GM12878 (cell line): ENCODE measurements at regions not wholly inside any gene's neighbourhood (a gene's known extent, or its start where the extent isn't known, plus 50 kb on each side); places are given as distances from the start of the nearest gene placed in this dataset.

Source experiments
- ATAC-seq: fragments of 200-7000 bp; cut with Tn5 transposase; 3 replicates; pipeline ENCODE4 v1.9.1; 2020; ENCODE audit warnings: mild to moderate bottlenecking, moderate library complexity
- BruUV-seq: library from RNA; stranded (reverse); fragments of 400-500 nt; replicated peaks from 2 replicates; lab custom pipeline; 2021; lab: Mats Ljungman, UMichigan
- CTCF ChIA-PET: fragments of 300-600 bp; sonication (Branson Sonifier 250); formaldehyde crosslinking; extraction: SDS; loops from one replicate; lab custom pipeline; 2021; ENCODE audit warnings: inconsistent platforms; lab: Yijun Ruan, JAX
- POLR2A ChIA-PET: fragments of 350-600 bp; formaldehyde crosslinking; extraction: SDS; loops from one replicate; lab custom pipeline; 2021; ENCODE audit warnings: inconsistent platforms; lab: Charles Lee
- RAD21 ChIA-PET: fragments of 300-600 bp; sonication (Branson Sonifier 250); formaldehyde crosslinking; loops from one replicate; lab custom pipeline; 2023; ENCODE audit warnings: antibody characterized with exemption; ENCODE audit not compliant: unreplicated experiment; lab: Charles Lee
- SMC1A ChIA-PET: fragments of 300-600 bp; sonication (Branson Sonifier 250); formaldehyde crosslinking; loops from one replicate; lab custom pipeline; 2023; ENCODE audit not compliant: unreplicated experiment, uncharacterized antibody; lab: Charles Lee
- DNase-seq: peaks from one replicate; pipeline ENCODE4 v3.0.0-alpha.2; 2011; ENCODE audit warnings: low read depth, low spot score
- FAIRE-seq: peaks from 3 replicates; lab custom pipeline; 2011; peaks lifted over from hg19 to GRCh38; lab: Jason Lieb, UNC
- H2AFZ ChIP-seq: 2 replicates; pipeline ENCODE4 v1.6.0; 2011; ENCODE audit warnings: low read depth, low read length, control low read depth; ENCODE audit not compliant: control insufficient read depth
- H3K27ac ChIP-seq: 2 replicates; pipeline ENCODE4 v1.5.1; 2011; ENCODE audit warnings: control low read depth; ENCODE audit not compliant: control insufficient read depth, insufficient read depth
- H3K27me3 ChIP-seq, 2 experiments: replicated peaks in 1 of 2; 2 replicates each; pipeline versions ENCODE4 v1.6.0 to v1.6.1; 2011; ENCODE audit warnings: low read length in 1 of 2; ENCODE audit not compliant: control insufficient read depth in 2 of 2, insufficient read depth in 2 of 2
- H3K36me3 ChIP-seq, 2 experiments: 2 replicates each; pipeline ENCODE4 v1.5.1; 2011; ENCODE audit warnings: low read length in 1 of 2; ENCODE audit not compliant: control insufficient read depth in 2 of 2, insufficient read depth in 2 of 2
- H3K4me1 ChIP-seq: 2 replicates; pipeline ENCODE4 v1.6.1; 2011; ENCODE audit warnings: mild to moderate bottlenecking, low read length, moderate library complexity, mixed read lengths; ENCODE audit not compliant: control insufficient read depth, insufficient read depth
- H3K4me2 ChIP-seq: 2 replicates; pipeline ENCODE4 v1.6.0; 2011; ENCODE audit warnings: control low read depth; ENCODE audit not compliant: control insufficient read depth, insufficient read depth
- H3K4me3 ChIP-seq: fragments of 200-600 bp; sonication (generic); 2 replicates; pipeline ENCODE4 v1.5.1; 2016
- H3K79me2 ChIP-seq: 2 replicates; pipeline ENCODE4 v1.6.0; 2011; ENCODE audit warnings: low read length; ENCODE audit not compliant: control insufficient read depth, insufficient read depth
- H3K9ac ChIP-seq: 2 replicates; pipeline ENCODE4 v1.8.0; 2011; ENCODE audit warnings: low read length, control low read depth, mixed read lengths; ENCODE audit not compliant: control insufficient read depth, insufficient read depth
- H3K9me3 ChIP-seq: replicated peaks from 3 replicates; pipeline ENCODE4 v1.5.1; 2011; ENCODE audit warnings: mild to moderate bottlenecking, low read length; ENCODE audit not compliant: control insufficient read depth, insufficient read depth
- H4K20me1 ChIP-seq: 2 replicates; pipeline ENCODE4 v1.6.0; 2011; ENCODE audit not compliant: control insufficient read depth, insufficient read depth
- CHD2 ChIP-seq: IDR thresholded peaks from 2 replicates; pipeline ENCODE4 v1.6.1; 2011; ENCODE audit warnings: low read depth, low read length, improper control_type of control experiment, borderline replicate concordance
- EED ChIP-seq: sonication (generic); IDR thresholded peaks from 2 replicates; pipeline ENCODE4 v1.6.1; 2016; ENCODE audit warnings: antibody characterized with exemption, low read depth
- IRF5 ChIP-seq: fragments of 450-650 bp; IDR thresholded peaks from 2 replicates; pipeline ENCODE4 v1.6.1; 2017; ENCODE audit warnings: borderline replicate concordance
- KDM1A ChIP-seq: fragments of 200-600 bp; sonication (generic); IDR thresholded peaks from 2 replicates; pipeline ENCODE4 v1.6.1; 2016; ENCODE audit warnings: borderline replicate concordance
- MEF2A ChIP-seq: IDR thresholded peaks from 2 replicates; pipeline ENCODE4 v1.6.1; 2011; ENCODE audit warnings: low read depth, mild to moderate bottlenecking, low read length, moderate library complexity; ENCODE audit not compliant: insufficient read depth
- NFIC ChIP-seq: IDR thresholded peaks from 2 replicates; pipeline ENCODE4 v1.6.1; 2012; ENCODE audit warnings: low read depth, mild to moderate bottlenecking, inconsistent platforms, low read length, moderate library complexity
- POLR2A ChIP-seq: IDR thresholded peaks from 2 replicates; pipeline ENCODE4 v1.6.1; 2011; ENCODE audit warnings: low read depth, mild to moderate bottlenecking, low read length
- SMAD1 ChIP-seq: fragments of 450-650 bp; IDR thresholded peaks from 2 replicates; pipeline ENCODE4 v1.6.1; 2018; ENCODE audit warnings: mild to moderate bottlenecking, low read depth; ENCODE audit not compliant: partially characterized antibody
- SMC3 ChIP-seq: IDR thresholded peaks from 2 replicates; pipeline ENCODE4 v1.6.1; 2011; ENCODE audit warnings: low read length, improper control_type of control experiment, borderline replicate concordance
- ZNF207 ChIP-seq: fragments of 450-650 bp; IDR thresholded peaks from 2 replicates; pipeline ENCODE4 v1.6.1; 2014; ENCODE audit warnings: antibody characterized with exemption, mild to moderate bottlenecking, borderline replicate concordance
- WGBS: methylation state at CpG from one replicate; pipeline ENCODE4 v1.1.6; 2016; ENCODE audit warnings: low lambda C conversion rate; ENCODE audit not compliant: insufficient replicate concordance, insufficient coverage; ENCODE audit errors: missing lambda C conversion rate; 5-methylcytosine and 5-hydroxymethylcytosine counted together
- in situ Hi-C: fragments of 300-500 bp; cut with MboI; formaldehyde crosslinking; loops from 9 replicates; pipeline ENCODE4 v1.14.3; 2018; ENCODE audit warnings: mixed read lengths
- intact Hi-C: fragments of 100-400 bp; cut with micrococcal nuclease; formaldehyde crosslinking; loops from one replicate; pipeline ENCODE4 v1.14.2; 2022; ENCODE audit not compliant: unreplicated experiment
- TF ChIP-seq, protein P1 (sequence below), 3 experiments: IDR thresholded peaks in 2 of 3; conservative IDR thresholded peaks in 1 of 3; 2 replicates each; pipeline ENCODE4 v1.5.1; 2011; ENCODE audit warnings: low read depth in 3 of 3, low read length in 3 of 3, mild to moderate bottlenecking in 3 of 3, control low read depth in 2 of 3, moderate library complexity in 2 of 3, inconsistent platforms in 1 of 3, mixed read lengths in 1 of 3; ENCODE audit not compliant: control insufficient read depth in 2 of 3, insufficient read depth in 1 of 3; ENCODE audit errors: extremely low read depth in 1 of 3
- TF ChIP-seq, protein P2 (sequence below): IDR thresholded peaks from 2 replicates; pipeline ENCODE4 v1.6.1; 2011; ENCODE audit warnings: low read depth, low read length, improper control_type of control experiment, borderline replicate concordance
- TF ChIP-seq, protein P3 (sequence below): IDR thresholded peaks from 2 replicates; pipeline ENCODE4 v1.6.1; 2011; ENCODE audit warnings: mild to moderate bottlenecking, low read depth, low read length, moderate library complexity; ENCODE audit not compliant: insufficient replicate concordance
- TF ChIP-seq, protein P4 (sequence below): fragments of 450-650 bp; IDR thresholded peaks from 2 replicates; pipeline ENCODE4 v1.6.1; 2016; ENCODE audit warnings: mild to moderate bottlenecking, moderate library complexity, borderline replicate concordance

DNA sequence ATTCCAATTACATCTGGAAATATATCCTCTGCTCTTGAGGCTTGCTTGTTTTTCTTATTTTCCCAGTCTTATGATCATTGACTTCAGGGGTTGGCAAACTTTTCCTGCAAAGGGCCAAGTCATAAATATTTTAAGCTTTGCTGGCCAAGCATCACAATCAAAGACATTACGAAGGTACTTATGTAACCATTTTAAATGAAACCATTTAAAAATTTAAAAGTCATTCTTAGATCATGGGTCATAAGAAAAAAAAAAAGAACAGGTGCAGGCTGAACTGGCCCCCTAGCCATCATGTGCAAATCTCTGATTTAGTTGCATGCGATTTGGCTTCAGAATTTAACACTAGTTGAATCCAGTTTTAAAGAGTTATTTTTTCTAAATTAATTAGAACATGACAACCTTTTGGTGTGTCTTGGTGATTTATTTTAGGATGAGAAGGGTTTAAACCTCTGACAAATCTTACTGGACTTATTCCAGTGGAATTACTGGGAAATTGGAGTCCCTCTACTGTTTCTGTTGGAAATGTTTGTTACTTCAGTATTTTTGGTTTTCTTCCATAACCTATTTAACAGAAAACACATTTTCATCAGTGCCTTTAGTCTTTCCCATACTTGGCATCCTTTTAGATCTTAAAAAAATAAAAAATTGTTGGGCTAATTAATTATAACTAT lies 148.1 kb downstream of the NHLRC3 start:
- 0% methylated on average over 2 of the region's 2 CpGs for WGBS
- no peaks in the 10 kb centered on the region for H3K36me3 ChIP-seq
- H3K79me2 ChIP-seq, result no peaks in the 10 kb centered on the region
- no peak overlapping the region for H3K4me2 ChIP-seq
- CTCF ChIA-PET, result no interaction called here
- no peaks in the 10 kb centered on the region for H3K9me3 ChIP-seq
- H3K9ac ChIP-seq, result no peak overlapping the region
- H3K27ac ChIP-seq, result no peak overlapping the region
- H3K4me3 ChIP-seq, result no peak overlapping the region
- DNase-seq (no peak), FAIRE-seq (no peak), ATAC-seq (no peak)
- intact Hi-C loops (no loop called here), in situ Hi-C loops (no loop called here)
- TF ChIP-seq EED, result no peak
- no peak for TF ChIP-seq MEF2A
- no peak for TF ChIP-seq KDM1A
- TF ChIP-seq SMC3, result no peak
- TF ChIP-seq, protein P1, sequence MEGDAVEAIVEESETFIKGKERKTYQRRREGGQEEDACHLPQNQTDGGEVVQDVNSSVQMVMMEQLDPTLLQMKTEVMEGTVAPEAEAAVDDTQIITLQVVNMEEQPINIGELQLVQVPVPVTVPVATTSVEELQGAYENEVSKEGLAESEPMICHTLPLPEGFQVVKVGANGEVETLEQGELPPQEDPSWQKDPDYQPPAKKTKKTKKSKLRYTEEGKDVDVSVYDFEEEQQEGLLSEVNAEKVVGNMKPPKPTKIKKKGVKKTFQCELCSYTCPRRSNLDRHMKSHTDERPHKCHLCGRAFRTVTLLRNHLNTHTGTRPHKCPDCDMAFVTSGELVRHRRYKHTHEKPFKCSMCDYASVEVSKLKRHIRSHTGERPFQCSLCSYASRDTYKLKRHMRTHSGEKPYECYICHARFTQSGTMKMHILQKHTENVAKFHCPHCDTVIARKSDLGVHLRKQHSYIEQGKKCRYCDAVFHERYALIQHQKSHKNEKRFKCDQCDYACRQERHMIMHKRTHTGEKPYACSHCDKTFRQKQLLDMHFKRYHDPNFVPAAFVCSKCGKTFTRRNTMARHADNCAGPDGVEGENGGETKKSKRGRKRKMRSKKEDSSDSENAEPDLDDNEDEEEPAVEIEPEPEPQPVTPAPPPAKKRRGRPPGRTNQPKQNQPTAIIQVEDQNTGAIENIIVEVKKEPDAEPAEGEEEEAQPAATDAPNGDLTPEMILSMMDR (IDR thresholded peaks at IDR 0.05 in 2 of 3, conservative IDR thresholded peaks at IDR 0.05 in 1 of 3; ENCODE audit: control insufficient read depth in 2 of 3, extremely low read depth in 1 of 3, insufficient read depth in 1 of 3, low read depth in 3 of 3, low read length in 3 of 3), result no peak
- TF ChIP-seq, protein P2, sequence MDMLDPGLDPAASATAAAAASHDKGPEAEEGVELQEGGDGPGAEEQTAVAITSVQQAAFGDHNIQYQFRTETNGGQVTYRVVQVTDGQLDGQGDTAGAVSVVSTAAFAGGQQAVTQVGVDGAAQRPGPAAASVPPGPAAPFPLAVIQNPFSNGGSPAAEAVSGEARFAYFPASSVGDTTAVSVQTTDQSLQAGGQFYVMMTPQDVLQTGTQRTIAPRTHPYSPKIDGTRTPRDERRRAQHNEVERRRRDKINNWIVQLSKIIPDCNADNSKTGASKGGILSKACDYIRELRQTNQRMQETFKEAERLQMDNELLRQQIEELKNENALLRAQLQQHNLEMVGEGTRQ, result no peak
- no peak for TF ChIP-seq NFIC
- TF ChIP-seq POLR2A, result no peak
- no peak for TF ChIP-seq CHD2
- TF ChIP-seq ZNF207, result no peak
- TF ChIP-seq, protein P3, sequence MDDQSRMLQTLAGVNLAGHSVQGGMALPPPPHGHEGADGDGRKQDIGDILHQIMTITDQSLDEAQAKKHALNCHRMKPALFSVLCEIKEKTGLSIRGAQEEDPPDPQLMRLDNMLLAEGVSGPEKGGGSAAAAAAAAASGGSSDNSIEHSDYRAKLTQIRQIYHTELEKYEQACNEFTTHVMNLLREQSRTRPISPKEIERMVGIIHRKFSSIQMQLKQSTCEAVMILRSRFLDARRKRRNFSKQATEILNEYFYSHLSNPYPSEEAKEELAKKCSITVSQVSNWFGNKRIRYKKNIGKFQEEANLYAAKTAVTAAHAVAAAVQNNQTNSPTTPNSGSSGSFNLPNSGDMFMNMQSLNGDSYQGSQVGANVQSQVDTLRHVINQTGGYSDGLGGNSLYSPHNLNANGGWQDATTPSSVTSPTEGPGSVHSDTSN, result no peak
- TF ChIP-seq, protein P4, sequence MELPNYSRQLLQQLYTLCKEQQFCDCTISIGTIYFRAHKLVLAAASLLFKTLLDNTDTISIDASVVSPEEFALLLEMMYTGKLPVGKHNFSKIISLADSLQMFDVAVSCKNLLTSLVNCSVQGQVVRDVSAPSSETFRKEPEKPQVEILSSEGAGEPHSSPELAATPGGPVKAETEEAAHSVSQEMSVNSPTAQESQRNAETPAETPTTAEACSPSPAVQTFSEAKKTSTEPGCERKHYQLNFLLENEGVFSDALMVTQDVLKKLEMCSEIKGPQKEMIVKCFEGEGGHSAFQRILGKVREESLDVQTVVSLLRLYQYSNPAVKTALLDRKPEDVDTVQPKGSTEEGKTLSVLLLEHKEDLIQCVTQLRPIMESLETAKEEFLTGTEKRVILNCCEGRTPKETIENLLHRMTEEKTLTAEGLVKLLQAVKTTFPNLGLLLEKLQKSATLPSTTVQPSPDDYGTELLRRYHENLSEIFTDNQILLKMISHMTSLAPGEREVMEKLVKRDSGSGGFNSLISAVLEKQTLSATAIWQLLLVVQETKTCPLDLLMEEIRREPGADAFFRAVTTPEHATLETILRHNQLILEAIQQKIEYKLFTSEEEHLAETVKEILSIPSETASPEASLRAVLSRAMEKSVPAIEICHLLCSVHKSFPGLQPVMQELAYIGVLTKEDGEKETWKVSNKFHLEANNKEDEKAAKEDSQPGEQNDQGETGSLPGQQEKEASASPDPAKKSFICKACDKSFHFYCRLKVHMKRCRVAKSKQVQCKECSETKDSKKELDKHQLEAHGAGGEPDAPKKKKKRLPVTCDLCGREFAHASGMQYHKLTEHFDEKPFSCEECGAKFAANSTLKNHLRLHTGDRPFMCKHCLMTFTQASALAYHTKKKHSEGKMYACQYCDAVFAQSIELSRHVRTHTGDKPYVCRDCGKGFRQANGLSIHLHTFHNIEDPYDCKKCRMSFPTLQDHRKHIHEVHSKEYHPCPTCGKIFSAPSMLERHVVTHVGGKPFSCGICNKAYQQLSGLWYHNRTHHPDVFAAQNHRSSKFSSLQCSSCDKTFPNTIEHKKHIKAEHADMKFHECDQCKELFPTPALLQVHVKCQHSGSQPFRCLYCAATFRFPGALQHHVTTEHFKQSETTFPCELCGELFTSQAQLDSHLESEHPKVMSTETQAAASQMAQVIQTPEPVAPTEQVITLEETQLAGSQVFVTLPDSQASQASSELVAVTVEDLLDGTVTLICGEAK, result no peak
- TF ChIP-seq SMAD1, result no peak
- no peak for TF ChIP-seq IRF5
- no TSS peak for BruUV-seq
- no peaks in the 10 kb centered on the region for H3K4me1 ChIP-seq
- H4K20me1 ChIP-seq, result no peaks in the 10 kb centered on the region
- SMC1A ChIA-PET, result interaction anchor here (0.7 kb wide), 1 partner anchor 437 kb away, joined by 3 read pairs; no protein-coding TSS in a partner anchor
- no peak overlapping the region for H2AFZ ChIP-seq
- RAD21 ChIA-PET, result no interaction called here
- POLR2A ChIA-PET, result no interaction called here
- no peaks in the 10 kb centered on the region for H3K27me3 ChIP-seq
